Spinal cord (tissue), 9 donors: ENCODE measurements at regions not wholly inside any gene's neighbourhood (a gene's known extent, or its start where the extent isn't known, plus 50 kb on each side); places are given as distances from the start of the nearest gene placed in this dataset.

ENCODE experiments used
- DNase-seq, 6 donors: peaks; one replicate each; pipeline versions ENCODE4 v3.0.0 to v3.0.0-alpha.2; 2013 to 2015; ENCODE audit warnings: low spot score in 6 of 6, low read depth in 4 of 6
- H3K27ac ChIP-seq: one replicate; pipeline ENCODE4 v1.5.1; 2013; ENCODE audit warnings: low read depth, low read length, control low read depth
- H3K27me3 ChIP-seq: one replicate; pipeline ENCODE4 v1.6.1; 2013; ENCODE audit warnings: low read length; ENCODE audit not compliant: control insufficient read depth, insufficient read depth
- H3K36me3 ChIP-seq: one replicate; pipeline ENCODE4 v1.6.1; 2013; ENCODE audit warnings: low read length; ENCODE audit not compliant: control insufficient read depth, insufficient read depth
- H3K4me1 ChIP-seq: one replicate; pipeline ENCODE4 v1.6.1; 2013; ENCODE audit warnings: low read length; ENCODE audit not compliant: control insufficient read depth, insufficient read depth
- H3K4me3 ChIP-seq: one replicate; pipeline ENCODE4 v1.5.1; 2013; ENCODE audit warnings: low read depth, low read length, control low read depth
- H3K9me3 ChIP-seq: one replicate; pipeline ENCODE4 v1.6.1; 2013; ENCODE audit warnings: low read length; ENCODE audit not compliant: control insufficient read depth, insufficient read depth
- WGBS: methylation state at CpG from one replicate; pipeline ENCODE4 v1.1.5; 2013; ENCODE audit warnings: missing lambda C conversion rate; ENCODE audit not compliant: insufficient coverage; 5-methylcytosine and 5-hydroxymethylcytosine counted together
- donor health status: healthy.

GRCh38 chr10:85311613-85312337 lies 983.4 kb downstream of the CCSER2 start:
- Histone ChIP-seq H3K4me1 (no peaks in the 10 kb centered on the region), H3K27me3 (no peaks in the 10 kb centered on the region), H3K9me3 (no peaks in the 10 kb centered on the region), H3K36me3 (no peaks in the 10 kb centered on the region), H3K4me3 (no peak overlapping the region), H3K27ac (no peak overlapping the region)
- no CpG with 5 or more reads among the region's 2 CpGs for WGBS
- no peak for DNase-seq

DNA sequence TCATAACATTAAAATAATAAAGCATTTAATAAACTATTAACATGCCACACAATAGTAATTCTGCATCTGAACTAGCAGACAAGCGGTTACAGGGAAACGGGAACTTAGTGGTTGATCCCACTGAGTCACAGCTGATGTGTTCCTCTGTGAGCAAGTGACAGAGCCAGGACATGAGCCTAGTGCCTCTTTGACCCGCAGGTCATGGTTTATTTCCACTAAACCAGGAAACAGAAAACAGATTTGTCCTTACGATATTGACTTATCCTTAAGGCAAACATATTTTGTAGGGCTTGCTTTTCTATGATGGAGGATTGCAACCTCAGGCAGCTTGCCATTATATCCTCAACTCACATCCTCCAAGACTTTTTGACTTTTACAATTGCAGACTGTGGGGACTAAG lies 987.3 kb downstream of the CCSER2 start:
- Histone ChIP-seq H3K9me3 (no peaks in the 10 kb centered on the region), H3K4me3 (no peak overlapping the region), H3K4me1 (no peaks in the 10 kb centered on the region), H3K27ac (no peak overlapping the region), H3K27me3 (no peaks in the 10 kb centered on the region), H3K36me3 (no peaks in the 10 kb centered on the region)
- WGBS = 62% methylated on average over 2 of the region's 4 CpGs
- no peak for DNase-seq

DNA sequence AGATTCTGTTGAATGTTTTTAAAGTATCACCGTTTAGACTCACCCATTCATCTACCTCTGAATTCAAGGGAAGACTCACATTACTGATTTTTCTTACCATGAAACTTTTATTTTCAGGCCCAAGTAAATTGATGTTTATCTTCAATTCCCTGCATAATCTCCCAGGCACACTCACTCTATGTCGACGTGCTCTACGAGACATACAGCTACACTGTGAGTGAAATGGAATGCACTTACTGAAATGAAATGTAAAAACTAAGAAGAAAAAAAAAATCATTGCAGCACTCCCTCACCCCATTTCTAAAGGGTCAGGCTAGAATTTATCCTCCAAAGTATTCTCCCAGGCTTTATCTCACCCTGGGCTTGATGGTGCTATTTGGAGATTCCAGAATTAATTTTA lies 987.9 kb downstream of the CCSER2 start:
- H3K27me3 ChIP-seq = no peaks in the 10 kb centered on the region
- no peaks in the 10 kb centered on the region for H3K36me3 ChIP-seq
- 100% methylated on average over 1 of the region's 4 CpGs for WGBS
- no peaks in the 10 kb centered on the region for H3K9me3 ChIP-seq
- H3K27ac ChIP-seq = no peak overlapping the region
- H3K4me1 ChIP-seq = no peaks in the 10 kb centered on the region
- H3K4me3 ChIP-seq = no peak overlapping the region
- peak in 1 of 6 donors; percentile 8 for DNase-seq

GRCh38 chr10:85317827-85318226 lies 989.4 kb downstream of the CCSER2 start:
- Histone ChIP-seq H3K4me1 (no peaks in the 10 kb centered on the region), H3K4me3 (no peak overlapping the region), H3K9me3 (no peaks in the 10 kb centered on the region), H3K27ac (no peak overlapping the region), H3K36me3 (no peaks in the 10 kb centered on the region), H3K27me3 (no peaks in the 10 kb centered on the region)
- WGBS = 84% methylated on average over 2 of the region's 2 CpGs
- DNase-seq = no peak

- H3K27ac ChIP-seq = no peak overlapping the region
- H3K4me3 ChIP-seq = no peak overlapping the region
- H3K9me3 ChIP-seq = no peaks in the 10 kb centered on the region
- no peaks in the 10 kb centered on the region for H3K27me3 ChIP-seq
- WGBS = 54% methylated on average over 4 of the region's 9 CpGs
- H3K4me1 ChIP-seq = no peaks in the 10 kb centered on the region
- DNase-seq = peak in 2 of 6 donors; percentile 24 to 68
- no peaks in the 10 kb centered on the region for H3K36me3 ChIP-seq
Observed at GRCh38 chr10:85318809-85319807, 990.7 kb downstream of the CCSER2 start.

DNA sequence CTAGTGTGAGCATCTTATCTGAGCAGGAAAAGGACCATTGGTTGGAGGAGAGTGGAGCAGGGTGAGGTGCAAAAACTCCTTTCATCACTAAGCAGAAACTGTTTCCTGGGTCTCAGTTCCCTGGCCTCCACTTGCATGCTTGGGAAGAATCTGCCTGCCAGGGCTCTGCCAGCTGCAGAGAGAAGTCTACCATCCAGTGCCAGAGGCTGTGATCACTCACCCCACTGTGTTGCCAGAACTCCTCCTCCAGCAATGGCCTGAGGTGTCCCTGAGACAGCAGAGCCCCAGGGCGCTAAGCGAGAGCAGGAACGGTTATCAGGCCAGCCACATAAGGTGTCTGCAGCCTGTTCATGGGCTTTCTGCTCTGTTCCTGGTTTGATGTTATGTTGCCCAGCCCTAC lies 991.4 kb downstream of the CCSER2 start:
- Histone ChIP-seq H3K27me3 (no peaks in the 10 kb centered on the region), H3K4me3 (no peak overlapping the region), H3K27ac (no peak overlapping the region), H3K36me3 (no peaks in the 10 kb centered on the region), H3K9me3 (no peaks in the 10 kb centered on the region), H3K4me1 (no peaks in the 10 kb centered on the region)
- WGBS = 72% methylated on average over 3 of the region's 3 CpGs
- peak in 1 of 6 donors; percentile 38 for DNase-seq

- H3K4me3 ChIP-seq = no peak overlapping the region
- H3K9me3 ChIP-seq = no peaks in the 10 kb centered on the region
- H3K36me3 ChIP-seq = no peaks in the 10 kb centered on the region
- H3K27ac ChIP-seq = no peak overlapping the region
- no peak for DNase-seq
- WGBS = 97% methylated on average over 3 of the region's 3 CpGs
- no peaks in the 10 kb centered on the region for H3K27me3 ChIP-seq
- H3K4me1 ChIP-seq = no peaks in the 10 kb centered on the region
Observed at GRCh38 chr10:85333594-85333993, 1005.2 kb downstream of the CCSER2 start.

DNA sequence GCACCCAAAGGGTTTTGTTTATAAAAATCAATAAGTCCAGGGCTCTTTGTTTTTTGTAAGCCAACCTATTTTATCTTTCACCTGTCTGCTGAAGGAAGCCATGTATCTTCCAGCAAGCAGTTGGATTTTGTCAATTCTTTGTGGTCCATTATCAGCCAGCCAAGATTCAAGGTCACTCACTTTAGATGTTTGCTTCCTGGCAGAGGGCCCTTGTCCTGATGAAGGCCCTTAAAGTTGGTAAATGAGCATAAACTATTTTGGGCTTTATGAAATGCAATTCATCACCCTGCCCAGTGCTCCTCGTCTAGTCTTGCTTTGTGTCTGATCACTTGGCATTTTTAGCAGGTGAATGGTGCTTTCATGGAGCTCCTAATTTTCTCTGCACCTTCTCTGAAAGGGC lies 1004.2 kb downstream of the GRID1 start:
- H3K36me3 ChIP-seq = no peaks in the 10 kb centered on the region
- no peaks in the 10 kb centered on the region for H3K9me3 ChIP-seq
- H3K4me3 ChIP-seq = no peak overlapping the region
- H3K4me1 ChIP-seq = no peaks in the 10 kb centered on the region
- 75% methylated on average over 1 of the region's 1 CpG for WGBS
- no peaks in the 10 kb centered on the region for H3K27me3 ChIP-seq
- H3K27ac ChIP-seq = no peak overlapping the region
- no peak for DNase-seq

GRCh38 chr10:85377029-85377806 lies 989.4 kb downstream of the GRID1 start:
- 88% methylated on average over 5 of the region's 10 CpGs for whole genome bisulfite sequencing
- Histone ChIP-seq H3K9me3 (no peaks in the 10 kb centered on the region), H3K27me3 (no peaks in the 10 kb centered on the region), H3K4me3 (no peak overlapping the region), H3K27ac (no peak overlapping the region), H3K4me1 (no peaks in the 10 kb centered on the region), H3K36me3 (no peaks in the 10 kb centered on the region)
- DNase-seq = no peak
